Trophoblast cell (in vitro differentiated cells and primary cell): ENCODE measurements at regions not wholly inside any gene's neighbourhood (a gene's known extent, or its start where the extent isn't known, plus 50 kb on each side); places are given as distances from the start of the nearest gene placed in this dataset.

Source experiments
- DNase-seq, 2 donors: peaks; one replicate each; pipeline ENCODE4 v3.0.0-alpha.2; 2016
- H2AFZ ChIP-seq: 2 replicates; pipeline ENCODE4 v1.6.1; 2013; ENCODE audit warnings: low read length, moderate library complexity, mild to moderate bottlenecking; ENCODE audit not compliant: insufficient read depth, poor library complexity
- H2AK5ac ChIP-seq: 2 replicates; pipeline ENCODE4 v1.6.1; 2013; ENCODE audit warnings: mild to moderate bottlenecking, low read length
- H2BK120ac ChIP-seq: 2 replicates; pipeline ENCODE4 v1.6.1; 2013; ENCODE audit warnings: low read length, mild to moderate bottlenecking, moderate library complexity; ENCODE audit not compliant: insufficient read depth, poor library complexity
- H2BK12ac ChIP-seq: 2 replicates; pipeline ENCODE4 v1.6.1; 2013; ENCODE audit warnings: mild to moderate bottlenecking, low read length, moderate library complexity
- H2BK5ac ChIP-seq: 2 replicates; pipeline ENCODE4 v1.6.1; 2013; ENCODE audit warnings: low read length, low read depth, moderate library complexity, mild to moderate bottlenecking; ENCODE audit not compliant: poor library complexity
- H3K14ac ChIP-seq: 2 replicates; pipeline ENCODE4 v1.6.1; 2013; ENCODE audit warnings: mild to moderate bottlenecking, low read length
- H3K18ac ChIP-seq: 2 replicates; pipeline ENCODE4 v1.6.1; 2013; ENCODE audit warnings: mild to moderate bottlenecking, low read length
- H3K23ac ChIP-seq: 2 replicates; pipeline ENCODE4 v1.6.1; 2013; ENCODE audit warnings: low read length
- H3K27ac ChIP-seq: 2 replicates; pipeline ENCODE4 v1.5.1; 2013; ENCODE audit warnings: low read depth, mild to moderate bottlenecking, inconsistent platforms, low read length, moderate library complexity
- H3K27me3 ChIP-seq: 2 replicates; pipeline ENCODE4 v1.6.1; 2013; ENCODE audit warnings: inconsistent platforms, mild to moderate bottlenecking, low read length, moderate library complexity; ENCODE audit not compliant: insufficient read depth
- H3K36me3 ChIP-seq, 2 experiments: 1 replicate in 1 of 2; 2 replicates in 1 of 2; pipeline ENCODE4 v1.6.1; 2013; ENCODE audit warnings: low read length in 2 of 2, mild to moderate bottlenecking in 2 of 2, moderate library complexity in 1 of 2; ENCODE audit not compliant: insufficient read depth in 2 of 2, control insufficient read depth in 1 of 2
- H3K4ac ChIP-seq: 2 replicates; pipeline ENCODE4 v1.6.1; 2013; ENCODE audit warnings: low read depth, mild to moderate bottlenecking, low read length, moderate library complexity
- H3K4me1 ChIP-seq, 2 experiments: 1 replicate in 1 of 2; 2 replicates in 1 of 2; pipeline ENCODE4 v1.6.1; 2013; ENCODE audit warnings: low read length in 2 of 2, mild to moderate bottlenecking in 2 of 2, moderate library complexity in 1 of 2; ENCODE audit not compliant: insufficient read depth in 2 of 2, control insufficient read depth in 1 of 2
- H3K4me2 ChIP-seq: 2 replicates; pipeline ENCODE4 v1.6.1; 2013; ENCODE audit warnings: inconsistent platforms, mild to moderate bottlenecking, low read length, moderate library complexity
- H3K4me3 ChIP-seq: 2 replicates; pipeline ENCODE4 v1.5.1; 2013; ENCODE audit warnings: mild to moderate bottlenecking, low read depth, low read length, inconsistent platforms
- H3K79me1 ChIP-seq: one replicate; pipeline ENCODE4 v1.6.1; 2013; ENCODE audit warnings: low read length
- H3K79me2 ChIP-seq: 2 replicates; pipeline ENCODE4 v1.6.1; 2013; ENCODE audit warnings: low read length, mild to moderate bottlenecking; ENCODE audit not compliant: control insufficient read depth, insufficient read depth, poor library complexity
- H3K9ac ChIP-seq: 2 replicates; pipeline ENCODE4 v1.6.1; 2013; ENCODE audit warnings: mild to moderate bottlenecking, low read length
- H3K9me3 ChIP-seq: 2 replicates; pipeline ENCODE4 v1.6.1; 2013; ENCODE audit warnings: low read depth, mild to moderate bottlenecking, control low read depth, inconsistent platforms, low read length; ENCODE audit not compliant: insufficient read depth
- H4K12ac ChIP-seq: 2 replicates; pipeline ENCODE4 v1.6.1; 2013; ENCODE audit warnings: low read depth, mild to moderate bottlenecking, low read length, moderate library complexity
- H4K8ac ChIP-seq: 2 replicates; pipeline ENCODE4 v1.6.1; 2013; ENCODE audit warnings: low read depth, mild to moderate bottlenecking, low read length, moderate library complexity
- H4K91ac ChIP-seq: one replicate; pipeline ENCODE4 v1.6.1; 2013; ENCODE audit warnings: low read depth, mild to moderate bottlenecking, low read length, moderate library complexity
- WGBS: extraction: QIAGEN DNeasy Blood & Tissue Kit; methylation state at CpG from one replicate; pipeline ENCODE4 v1.1.7; 2013; ENCODE audit warnings: missing lambda C conversion rate; ENCODE audit not compliant: insufficient read length, insufficient coverage; ENCODE audit errors: extremely low coverage; 5-methylcytosine and 5-hydroxymethylcytosine counted together

DNA sequence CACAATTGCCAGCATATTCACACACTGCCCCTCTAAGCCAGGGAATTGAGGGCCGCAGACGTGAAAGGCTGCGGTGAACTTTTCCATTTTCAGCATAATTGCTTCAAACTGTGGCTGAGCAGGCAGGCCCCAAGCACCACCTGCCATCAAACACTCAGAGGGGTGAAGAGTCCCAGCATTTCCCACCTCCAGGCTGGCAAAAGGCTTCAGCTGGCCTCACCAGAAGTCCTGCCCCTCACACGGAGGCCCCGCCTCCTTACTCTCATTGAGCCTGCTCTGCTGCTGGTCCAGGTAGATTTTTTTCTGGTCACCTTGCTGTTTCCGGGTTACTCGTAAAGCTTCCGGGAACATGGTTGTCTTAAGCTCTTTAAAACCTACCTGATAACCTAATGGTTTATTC, 52.0 kb upstream of the PRELID3B start:
- DNase-seq: no peak
- no peaks in the 10 kb centered on the region for H3K79me1 ChIP-seq
- no peak overlapping the region for H3K4me3 ChIP-seq
- no peak overlapping the region for H2BK12ac ChIP-seq
- H2BK120ac ChIP-seq: no peak overlapping the region
- no peaks in the 10 kb centered on the region for H3K79me2 ChIP-seq
- no peak overlapping the region for H3K4me2 ChIP-seq
- H3K4ac ChIP-seq: no peak overlapping the region
- no peak overlapping the region for H3K9ac ChIP-seq
- no peak overlapping the region for H3K14ac ChIP-seq
- no peak overlapping the region for H4K12ac ChIP-seq
- H3K23ac ChIP-seq: no peak overlapping the region
- H3K27ac ChIP-seq: no peak overlapping the region
- no CpG with 5 or more reads among the region's 8 CpGs for WGBS
- H3K36me3 ChIP-seq: no peaks in the 10 kb centered on the region
- H3K27me3 ChIP-seq: no peaks in the 10 kb centered on the region
- H2AFZ ChIP-seq: no peak overlapping the region
- no peak overlapping the region for H2BK5ac ChIP-seq
- H3K18ac ChIP-seq: no peak overlapping the region
- no peak overlapping the region for H4K91ac ChIP-seq
- no peak overlapping the region for H4K8ac ChIP-seq
- H2AK5ac ChIP-seq: no peak overlapping the region
- H3K4me1 ChIP-seq: no peaks in the 10 kb centered on the region
- no peaks in the 10 kb centered on the region for H3K9me3 ChIP-seq
